LHCN-M2 (cell line): ENCODE measurements at regions not wholly inside any gene's neighbourhood (a gene's known extent, or its start where the extent isn't known, plus 50 kb on each side); places are given as distances from the start of the nearest gene placed in this dataset.
A peak's percentile ranks its signal among the peaks of the same experiment; 100 is the strongest.

Experiments used
- DNase-seq: peaks from one replicate; pipeline ENCODE4 v3.0.0-alpha.2; 2012; ENCODE audit warnings: low read depth

- DNase-seq: no peak
These were observed 595.8 kb upstream of the EEF2KMT start for GRCh38 chr16:5693426-5693825.

DNA sequence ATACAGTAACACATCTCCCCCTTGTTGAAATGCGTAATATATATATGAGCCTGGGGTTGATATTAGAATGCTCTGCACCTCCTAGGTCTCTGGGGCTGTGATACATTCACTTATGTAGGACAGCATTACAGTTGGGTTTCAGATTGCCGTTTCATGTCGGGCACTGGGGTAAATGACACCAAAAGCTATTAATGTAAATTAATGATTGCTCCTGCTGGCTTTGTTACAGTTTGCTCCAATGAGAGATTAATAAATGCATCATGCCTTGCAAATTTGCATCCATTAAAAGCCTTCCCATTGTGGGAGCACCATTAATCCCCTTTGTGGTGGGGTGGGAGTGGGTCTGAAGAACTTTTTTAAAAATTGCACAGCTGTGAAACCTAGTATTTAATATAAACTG is 584.4 kb upstream of the EEF2KMT start:
- no peak for DNase-seq

DNA sequence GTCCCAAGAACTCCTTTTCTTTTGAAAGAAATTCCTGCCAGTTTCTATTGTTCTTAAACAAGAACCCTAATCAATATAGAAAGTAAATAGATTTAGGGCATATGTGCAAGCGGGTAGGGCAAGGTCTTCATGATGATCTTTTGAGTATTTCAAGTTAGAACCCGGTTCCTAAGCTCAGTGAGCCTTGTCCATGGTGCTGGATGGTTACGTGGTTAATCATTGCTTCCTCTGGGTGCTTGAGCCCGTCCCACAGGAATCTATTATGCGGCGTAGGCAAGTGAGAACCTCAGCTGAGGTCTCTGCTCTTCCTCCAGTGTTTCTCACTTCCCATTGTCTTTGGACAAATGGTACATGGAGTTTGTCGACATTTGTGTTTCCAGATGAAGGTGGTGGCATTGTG is 580.8 kb upstream of the EEF2KMT start:
- no peak for DNase-seq

GRCh38 chr16:5671421-5671820 is 573.8 kb upstream of the EEF2KMT start:
- no peak for DNase-seq

- DNase-seq: no peak
These were observed 572.6 kb upstream of the EEF2KMT start for GRCh38 chr16:5670198-5670597.

DNA sequence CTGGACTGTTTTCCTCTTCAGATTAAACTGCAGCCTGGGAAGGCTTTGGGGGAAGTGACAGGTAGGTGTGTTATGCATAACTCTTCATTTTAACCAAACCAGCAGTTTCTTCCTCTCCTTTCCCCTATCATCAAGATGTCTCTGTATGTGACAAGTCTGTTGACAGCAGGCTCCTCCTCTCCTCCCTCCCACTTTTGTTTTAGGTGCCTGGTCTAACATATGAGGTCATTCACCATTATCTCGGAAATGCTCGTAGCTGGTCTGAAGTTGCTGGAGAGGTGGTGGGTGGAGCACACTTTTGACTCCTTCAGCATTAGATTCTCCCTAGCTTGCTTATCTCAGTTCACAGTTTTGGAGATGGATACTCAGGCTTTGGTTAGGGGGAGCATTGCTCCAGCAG is 571.0 kb upstream of the EEF2KMT start:
- DNase-seq: no peak

DNA sequence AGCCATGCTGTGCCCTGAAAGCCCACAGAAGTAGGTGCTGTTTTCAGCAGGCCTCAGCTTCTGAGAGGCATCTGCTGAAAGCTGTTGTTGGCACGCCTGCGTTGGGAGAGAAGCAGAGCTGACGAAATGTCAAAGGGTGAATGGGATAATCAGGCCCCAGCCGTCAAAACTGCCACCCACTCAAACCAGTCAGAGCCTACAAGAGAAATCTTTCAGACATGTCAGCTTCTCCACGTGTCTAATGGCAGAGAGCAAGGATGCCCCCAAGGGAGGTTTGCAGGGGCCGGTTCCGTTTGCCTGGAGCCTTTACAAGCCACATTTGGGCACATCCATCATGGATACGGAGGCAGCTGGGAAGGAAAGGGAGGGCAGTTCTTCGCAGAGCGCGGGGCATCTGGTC is 568.2 kb upstream of the EEF2KMT start:
- DNase-seq: no peak

DNA sequence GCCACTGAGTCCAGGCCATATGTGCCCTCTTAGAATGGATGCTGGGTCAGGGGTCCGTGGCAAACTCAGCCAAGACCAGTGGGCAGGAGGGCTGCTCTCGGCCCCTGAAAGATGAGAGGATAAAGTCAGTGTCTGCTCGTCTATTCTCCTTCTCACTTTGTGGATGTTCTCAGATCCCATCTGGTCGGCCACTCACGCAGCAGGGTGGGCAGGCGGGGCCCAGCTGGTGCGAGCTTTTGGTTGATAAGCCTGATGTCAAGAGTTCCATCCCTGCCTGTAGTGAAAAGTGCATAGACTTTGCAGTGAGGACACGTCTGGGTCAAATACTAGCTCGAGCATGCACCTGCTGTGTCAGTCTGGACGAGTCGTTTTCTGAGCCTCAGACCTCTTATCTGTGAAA is 556.2 kb upstream of the EEF2KMT start:
- DNase-seq: no peak

- no peak for DNase-seq
These were observed 555.4 kb upstream of the EEF2KMT start for GRCh38 chr16:5653041-5653440.

- DNase-seq: no peak
These were observed 552.5 kb upstream of the EEF2KMT start for GRCh38 chr16:5649762-5650743.

DNA sequence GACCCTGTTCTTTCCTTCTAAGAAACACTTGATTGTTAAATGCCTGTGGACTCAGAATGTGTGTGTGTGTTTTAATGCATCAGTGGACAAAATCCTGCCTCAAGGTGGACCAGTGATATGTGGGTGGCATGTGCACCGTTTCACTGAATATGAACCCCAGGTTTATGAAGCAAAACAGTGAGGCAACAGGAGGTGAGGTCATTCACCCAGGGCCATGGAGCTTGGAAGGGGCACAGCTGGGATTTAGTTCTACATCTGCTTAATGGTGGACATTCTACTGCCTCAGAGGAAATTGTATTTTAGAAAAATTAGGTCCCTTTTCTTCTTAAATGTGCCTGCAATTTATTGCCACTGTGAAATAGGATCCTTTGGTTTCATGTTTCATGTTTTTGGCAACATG is 549.5 kb upstream of the EEF2KMT start:
- no peak for DNase-seq

- no peak for DNase-seq
These were observed 546.4 kb upstream of the EEF2KMT start for GRCh38 chr16:5643855-5644531.

DNA sequence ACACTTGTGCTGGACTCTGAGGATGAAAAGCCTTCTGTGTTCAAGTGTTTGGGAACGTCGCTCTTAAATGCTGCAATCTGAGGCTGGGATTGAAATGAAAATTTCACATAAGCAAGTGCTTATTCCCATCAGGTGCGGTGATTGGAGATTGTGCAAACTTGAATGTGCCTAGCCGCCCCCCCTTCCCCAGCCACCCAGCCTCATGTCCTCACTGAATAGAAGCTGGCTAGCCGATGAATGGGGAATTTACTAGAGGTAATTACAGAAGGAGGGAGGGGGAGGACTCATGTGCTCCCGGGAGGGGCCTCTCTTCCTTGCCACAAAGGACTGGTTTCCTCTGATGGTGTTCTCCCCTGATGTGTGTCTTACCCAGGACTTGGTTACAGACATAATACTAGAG is 544.8 kb upstream of the EEF2KMT start:
- DNase-seq: no peak

- DNase-seq: no peak
These were observed 544.4 kb upstream of the EEF2KMT start for GRCh38 chr16:5642011-5642410.

DNA sequence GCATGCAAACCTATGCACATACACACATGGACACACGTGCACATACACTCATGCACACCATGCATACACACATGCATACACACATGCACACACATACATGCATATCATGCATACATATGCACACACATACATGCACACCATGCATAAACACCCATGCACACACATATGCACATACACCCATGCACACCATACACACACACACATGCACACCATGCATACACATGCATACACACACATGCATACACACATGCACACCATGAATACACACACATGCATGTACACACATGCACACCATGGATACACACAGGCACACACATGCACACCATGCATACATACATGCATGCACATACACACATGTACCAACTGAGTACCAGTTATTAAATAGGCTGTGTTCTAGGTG is 543.3 kb upstream of the EEF2KMT start:
- no peak for DNase-seq

- DNase-seq: no peak
These were observed 541.9 kb upstream of the EEF2KMT start for GRCh38 chr16:5639531-5639930.

GRCh38 chr16:5635331-5635730 is 537.7 kb upstream of the EEF2KMT start:
- no peak for DNase-seq

- no peak for DNase-seq
These were observed 537.1 kb upstream of the EEF2KMT start for GRCh38 chr16:5634666-5635180.

DNA sequence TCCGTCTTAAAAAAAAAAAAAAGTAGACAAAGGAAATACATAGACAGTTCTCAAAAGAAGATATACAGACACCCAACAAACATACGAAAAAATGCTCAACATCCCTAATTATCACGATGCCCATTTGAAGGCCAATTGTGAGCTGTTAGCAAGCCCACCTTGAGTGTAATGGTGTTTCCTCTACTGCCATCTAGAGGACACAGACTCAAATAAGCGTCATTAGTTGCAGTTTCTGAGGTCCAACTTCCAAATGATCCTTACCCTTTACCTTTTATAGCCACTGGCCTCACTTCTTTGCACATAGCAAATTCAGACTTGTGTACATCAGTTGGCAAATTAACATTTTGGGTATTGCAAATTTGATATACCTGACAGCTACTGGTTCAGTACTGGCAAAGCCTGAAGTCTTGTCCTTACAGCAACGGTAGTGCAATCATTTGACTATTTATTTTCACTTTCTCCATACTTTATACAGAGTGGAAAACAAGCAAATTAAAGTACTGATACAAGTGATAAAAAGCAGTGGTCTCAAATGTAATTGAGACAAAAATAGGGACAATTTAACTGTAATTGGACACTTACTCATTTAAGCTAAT is 536.3 kb upstream of the EEF2KMT start:
- DNase-seq: peak; percentile 1

GRCh38 chr16:5622234-5622884 is 524.8 kb upstream of the EEF2KMT start:
- no peak for DNase-seq

GRCh38 chr16:5621826-5622225 is 524.2 kb upstream of the EEF2KMT start:
- DNase-seq: no peak

DNA sequence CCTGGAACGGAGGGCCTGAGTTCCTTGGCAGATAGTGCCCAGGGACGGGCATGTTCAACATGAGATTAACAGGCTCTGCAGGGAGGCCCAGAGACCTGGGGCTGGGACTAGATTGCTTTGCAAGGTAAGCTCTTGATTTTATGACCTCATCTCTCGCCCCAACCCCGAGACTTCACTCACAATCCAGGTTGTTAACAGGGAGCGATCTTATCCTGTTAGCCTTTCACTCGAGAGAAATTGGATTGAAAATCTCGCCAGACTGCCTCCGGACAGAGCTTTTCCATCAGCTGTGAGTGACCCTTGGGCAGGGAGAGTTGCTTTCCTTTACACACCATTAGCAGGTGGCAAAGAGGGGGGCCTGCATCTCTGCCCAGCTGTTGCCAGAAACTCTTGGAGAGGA is 521.7 kb upstream of the EEF2KMT start:
- no peak for DNase-seq
